Psoas muscle (tissue), 7 donors: ENCODE measurements at regions not wholly inside any gene's neighbourhood (a gene's known extent, or its start where the extent isn't known, plus 50 kb on each side); places are given as distances from the start of the nearest gene placed in this dataset.

Experiments
- ATAC-seq, 4 donors: fragments of 200-7000 bp; cut with Tn5 transposase; one replicate each; pipeline ENCODE4 v1.9.1; 2020; ENCODE audit warnings: moderate library complexity in 3 of 4, mild to moderate bottlenecking in 2 of 4
- DNase-seq, 2 donors: peaks; one replicate each; pipeline ENCODE4 v3.0.0-alpha.2; 2020
- H3K27ac ChIP-seq: fragments of 200-600 bp; one replicate; pipeline ENCODE4 v1.8.0; 2022
- H3K27me3 ChIP-seq, 3 donors: fragments of 200-600 bp in 1 of 3; one replicate each; pipeline versions ENCODE4 v1.6.1 to v1.8.0; 2013 to 2022; ENCODE audit warnings: low read length in 2 of 3, mild to moderate bottlenecking in 2 of 3, moderate library complexity in 1 of 3; ENCODE audit not compliant: insufficient read depth in 3 of 3
- H3K36me3 ChIP-seq, 2 donors: fragments of 200-600 bp in 1 of 2; one replicate each; pipeline versions ENCODE4 v1.6.1 to v1.8.0; 2013 to 2022; ENCODE audit warnings: low read depth in 1 of 2, mild to moderate bottlenecking in 1 of 2, moderate library complexity in 1 of 2; ENCODE audit not compliant: insufficient read depth in 1 of 2
- H3K4me1 ChIP-seq: fragments of 200-600 bp; one replicate; pipeline ENCODE4 v1.8.0; 2022
- H3K4me3 ChIP-seq: fragments of 200-600 bp; one replicate; pipeline ENCODE4 v1.8.0; 2022; ENCODE audit warnings: mild to moderate bottlenecking
- H3K9me3 ChIP-seq: fragments of 200-600 bp; one replicate; pipeline ENCODE4 v1.8.0; 2022
- CTCF ChIP-seq: fragments of 200-600 bp; IDR thresholded peaks from one replicate; pipeline ENCODE4 v1.8.0; 2022; ENCODE audit warnings: antibody characterized with exemption
- WGBS, 3 donors: extraction: QIAGEN DNeasy Blood & Tissue Kit; methylation state at CpG; one replicate each; pipeline versions ENCODE4 v1.1.6 to v1.1.7; 2013; 5-methylcytosine and 5-hydroxymethylcytosine counted together
- intact Hi-C, 2 donors: fragments of 100-400 bp; cut with DNase I; formaldehyde crosslinking; loops; one replicate each; pipeline versions ENCODE4 v1.11.0 to v1.14.2; 2022
- donor health status: healthy with polysubstance abuse.
- donor health status: DM: no; HTN: no; CAD: no; lungs with moderate emphysema.
- donor health status: Bipolar disorder and iron deficiency.
- donor health status: healthy.
- donor health status: DM: yes; HTN: yes; CAD: no.
- donor health status: DM: no; HTN: no; CAD: no.
- donor health status: DM: yes; HTN: yes; CAD: no.

- DNase-seq (no peak), ATAC-seq (no peak)
- no peaks in the 10 kb centered on the region for H3K36me3 ChIP-seq
- no peaks in the 10 kb centered on the region for H3K9me3 ChIP-seq
- no peaks in the 10 kb centered on the region for H3K4me1 ChIP-seq
- H3K4me3 ChIP-seq, result no peak overlapping the region
- no peak for TF ChIP-seq CTCF
- 65 to 78% (median 70%) methylated on average over 4 of the region's 4 CpGs for WGBS, 3 donors
- no peaks in the 10 kb centered on the region for H3K27me3 ChIP-seq
- intact Hi-C loops, result loop anchor here in 1 of 2 donors (10.0 kb wide), 1 partner anchor 420 kb away; no protein-coding TSS in a partner anchor
- H3K27ac ChIP-seq, result no peak overlapping the region
Measured at GRCh38 chr10:60654813-60655464, 123.3 kb upstream of the CDK1 start.

- H3K9me3 ChIP-seq, result no peaks in the 10 kb centered on the region
- ATAC-seq, result no peak
- no peak for TF ChIP-seq CTCF
- no peak overlapping the region for H3K4me3 ChIP-seq
- H3K27ac ChIP-seq, result no peak overlapping the region
- no peak for DNase-seq
- no peaks in the 10 kb centered on the region for H3K27me3 ChIP-seq
- H3K36me3 ChIP-seq, result no peaks in the 10 kb centered on the region
- 74 to 86% (median 82%) methylated on average over 6 of the region's 6 CpGs for WGBS, 3 donors
- intact Hi-C loops, result loop anchor here in 1 of 2 donors (2.0 to 10.0 kb wide), 2 partner anchors 104 to 418 kb away; no protein-coding TSS in a partner anchor
- H3K4me1 ChIP-seq, result no peaks in the 10 kb centered on the region
Measured at GRCh38 chr10:60652628-60653027, 125.7 kb upstream of the CDK1 start.

- no peak for TF ChIP-seq CTCF
- Histone ChIP-seq H3K36me3 (no peaks in the 10 kb centered on the region), H3K9me3 (no peaks in the 10 kb centered on the region), H3K4me3 (no peak overlapping the region), H3K4me1 (no peaks in the 10 kb centered on the region), H3K27me3 (no peaks in the 10 kb centered on the region), H3K27ac (no peak overlapping the region)
- no peak for ATAC-seq
- no peak for DNase-seq
- intact Hi-C loops, result loop anchor here in 1 of 2 donors (10.0 kb wide), 1 partner anchor 416 kb away; no protein-coding TSS in a partner anchor
Measured at GRCh38 chr10:60650378-60650800, 127.9 kb upstream of the CDK1 start.

- no peak for TF ChIP-seq CTCF
- WGBS, 3 donors, result 41 to 55% (median 42%) methylated on average over 4 of the region's 4 CpGs
- intact Hi-C loops, result loop anchor here (5.0 to 10.0 kb wide), 4 partner anchors 102 to 547 kb away; no protein-coding TSS in a partner anchor
- Histone ChIP-seq H3K27me3 (no peaks in the 10 kb centered on the region), H3K9me3 (no peaks in the 10 kb centered on the region), H3K27ac (no peak overlapping the region), H3K4me1 (no peaks in the 10 kb centered on the region), H3K36me3 (no peaks in the 10 kb centered on the region), H3K4me3 (no peak overlapping the region)
- ATAC-seq, result no peak
- DNase-seq, result no peak
Measured at GRCh38 chr10:60649485-60650377, 128.5 kb upstream of the CDK1 start.
